ENCODE measurements at regions not wholly inside any gene's neighbourhood (a gene's known extent, or its start where the extent isn't known, plus 50 kb on each side); places are given as distances from the start of the nearest gene placed in this dataset.

- DNase-seq = no peak
These were observed 592.2 kb upstream of the CADM1 start for GRCh38 chr11:116096272-116096995.

GRCh38 chr11:116093481-116094270 is 589.5 kb upstream of the CADM1 start:
- DNase-seq = no peak

- DNase-seq = no peak
These were observed 588.9 kb upstream of the CADM1 start for GRCh38 chr11:116093065-116093464.

GRCh38 chr11:116086426-116086825 is 582.2 kb upstream of the CADM1 start:
- no peak for DNase-seq

- no peak for DNase-seq
These were observed 580.9 kb upstream of the CADM1 start for GRCh38 chr11:116085031-116085635.

- DNase-seq = no peak
These were observed 580.3 kb upstream of the CADM1 start for GRCh38 chr11:116084511-116084910.

- no peak for DNase-seq
These were observed 578.0 kb upstream of the CADM1 start for GRCh38 chr11:116082256-116082655.

- DNase-seq = no peak
These were observed 575.4 kb upstream of the CADM1 start for GRCh38 chr11:116079580-116079979.

- DNase-seq = no peak
These were observed 573.9 kb upstream of the CADM1 start for GRCh38 chr11:116078101-116078591.

GRCh38 chr11:116077092-116077491 is 572.9 kb upstream of the CADM1 start:
- DNase-seq = no peak

- no peak for DNase-seq
These were observed 569.9 kb upstream of the CADM1 start for GRCh38 chr11:116073854-116074837.

- DNase-seq = no peak
These were observed 568.6 kb upstream of the CADM1 start for GRCh38 chr11:116072601-116073410.

GRCh38 chr11:116072133-116072532 is 567.9 kb upstream of the CADM1 start:
- no peak for DNase-seq

GRCh38 chr11:116071241-116071640 is 567.0 kb upstream of the CADM1 start:
- DNase-seq = no peak

- DNase-seq = no peak
These were observed 566.3 kb upstream of the CADM1 start for GRCh38 chr11:116070520-116070919.

GRCh38 chr11:116066777-116067176 is 562.6 kb upstream of the CADM1 start:
- no peak for DNase-seq

GRCh38 chr11:116065986-116066385 is 561.8 kb upstream of the CADM1 start:
- no peak for DNase-seq

- no peak for DNase-seq
These were observed 561.1 kb upstream of the CADM1 start for GRCh38 chr11:116065191-116065895.

- no peak for DNase-seq
These were observed 558.4 kb upstream of the CADM1 start for GRCh38 chr11:116062490-116063171.

- DNase-seq = no peak
These were observed 557.9 kb upstream of the CADM1 start for GRCh38 chr11:116062129-116062489.

All from NCI-H1436 treated with DMSO at 0.1 percent for 48 hours (cell line).